Astrocyte of the cerebellum (primary cell): ENCODE measurements at regions not wholly inside any gene's neighbourhood (a gene's known extent, or its start where the extent isn't known, plus 50 kb on each side); places are given as distances from the start of the nearest gene placed in this dataset.

Source experiments
- DNase-seq: peaks from one replicate; pipeline ENCODE4 v3.0.0-alpha.2; 2011; ENCODE audit warnings: low read depth
- H3K4me3 ChIP-seq: 2 replicates; pipeline ENCODE4 v1.5.1; 2011; ENCODE audit warnings: mild to moderate bottlenecking, low read depth, low read length, moderate library complexity
- CTCF ChIP-seq: IDR thresholded peaks from 2 replicates; pipeline ENCODE4 v1.5.1; 2012; ENCODE audit warnings: low read length, low read depth, moderate library complexity, mild to moderate bottlenecking; ENCODE audit errors: missing control alignments
- in situ Hi-C: cut with HindIII; loops from 2 replicates; pipeline ENCODE4 v1.10.0; 2017; ENCODE audit warnings: low sequenced_read_pairs

GRCh38 chr2:23256643-23257042 is 128.3 kb upstream of the KLHL29 start:
- H3K4me3 ChIP-seq = no peak overlapping the region
- in situ Hi-C loops = no loop called here
- no peak for TF ChIP-seq CTCF
- DNase-seq = no peak

- no peak for TF ChIP-seq CTCF
- DNase-seq = no peak
- in situ Hi-C loops = no loop called here
- no peak overlapping the region for H3K4me3 ChIP-seq
These were observed 124.4 kb upstream of the KLHL29 start for GRCh38 chr2:23260621-23261020.

GRCh38 chr2:23268467-23269263 is 116.3 kb upstream of the KLHL29 start:
- TF ChIP-seq CTCF = no peak
- H3K4me3 ChIP-seq = no peak overlapping the region
- in situ Hi-C loops = no loop called here
- no peak for DNase-seq

- no peak for DNase-seq
- H3K4me3 ChIP-seq = no peak overlapping the region
- no peak for TF ChIP-seq CTCF
- in situ Hi-C loops = no loop called here
These were observed 115.2 kb upstream of the KLHL29 start for GRCh38 chr2:23269747-23270146.

- H3K4me3 ChIP-seq = no peak overlapping the region
- in situ Hi-C loops = no loop called here
- TF ChIP-seq CTCF = no peak
These were observed 114.2 kb upstream of the KLHL29 start for GRCh38 chr2:23270810-23271209.

GRCh38 chr2:23271230-23271629 is 113.7 kb upstream of the KLHL29 start:
- no peak overlapping the region for H3K4me3 ChIP-seq
- TF ChIP-seq CTCF = no peak
- in situ Hi-C loops = no loop called here
- DNase-seq = no peak

More at GRCh38 chr2:23270810-23271209, 114.2 kb upstream of the KLHL29 start:
- no peak for DNase-seq

- in situ Hi-C loops = no loop called here
- no peak for DNase-seq
- no peak overlapping the region for H3K4me3 ChIP-seq
- no peak for TF ChIP-seq CTCF
These were observed 111.2 kb upstream of the KLHL29 start for GRCh38 chr2:23273786-23274185.
